Naive thymus-derived CD8-positive, alpha-beta T cell (primary cell): ENCODE measurements at regions not wholly inside any gene's neighbourhood (a gene's known extent, or its start where the extent isn't known, plus 50 kb on each side); places are given as distances from the start of the nearest gene placed in this dataset.
A peak's percentile ranks its signal among the peaks of the same experiment; 100 is the strongest.

ENCODE experiments used
- ATAC-seq, 2 donors: fragments of 150-1000 bp; cut with Tn5 transposase in 1 of 2; sonication (Bioruptor Pico), chemical (Tn5 transposase) in 1 of 2; 1 replicate in 1 of 2; 2 replicates in 1 of 2; pipeline ENCODE4 v1.10.0; 2021; ENCODE audit warnings: mild to moderate bottlenecking in 2 of 2, moderate library complexity in 2 of 2
- POLR2A ChIA-PET: fragments of 350-600 bp; sonication (Branson Sonifier 250); formaldehyde crosslinking; loops from one replicate; lab custom pipeline; 2021; ENCODE audit warnings: antibody characterized with exemption; lab: Charles Lee
- DNase-seq, 10 donors: peaks; one replicate each; pipeline versions ENCODE4 v3.0.0 to v3.0.0-alpha.2; 2020 to 2022
- H3K27ac Mint-ChIP-seq, 10 donors: one replicate each; pipeline ENCODE4 v1.8.0; 2020 to 2022; ENCODE audit warnings: mild to moderate bottlenecking in 10 of 10, mixed read lengths in 10 of 10, moderate library complexity in 4 of 10, inconsistent platforms in 1 of 10
- H3K27me3 Mint-ChIP-seq, 5 donors: one replicate each; pipeline ENCODE4 v1.8.0; 2021 to 2022; ENCODE audit warnings: mixed read lengths in 5 of 5
- H3K36me3 Mint-ChIP-seq, 3 donors: one replicate each; pipeline ENCODE4 v1.8.0; 2020 to 2022; ENCODE audit warnings: mixed read lengths in 3 of 3, mild to moderate bottlenecking in 2 of 3, inconsistent platforms in 1 of 3
- H3K4me1 Mint-ChIP-seq, 4 donors: one replicate each; pipeline ENCODE4 v1.8.0; 2021 to 2022; ENCODE audit warnings: mixed read lengths in 4 of 4
- H3K4me3 Mint-ChIP-seq, 10 donors: one replicate each; pipeline ENCODE4 v1.8.0; 2020 to 2022; ENCODE audit warnings: mild to moderate bottlenecking in 10 of 10, mixed read lengths in 10 of 10, moderate library complexity in 6 of 10, inconsistent platforms in 1 of 10
- H3K9me3 Mint-ChIP-seq, 9 donors: one replicate each; pipeline ENCODE4 v1.8.0; 2020 to 2022; ENCODE audit warnings: mixed read lengths in 9 of 9, mild to moderate bottlenecking in 3 of 9, inconsistent platforms in 1 of 9, moderate library complexity in 1 of 9

- POLR2A ChIA-PET: interaction anchor here (1.0 kb wide), 1 partner anchor 13 kb away, joined by 3 read pairs; no protein-coding TSS in a partner anchor
- ATAC-seq (no peak), DNase-seq (no peak)
- Mint-ChIP-seq H3K36me3 (peaks cover 0 to 5% (median 2%) of the 10 kb centered on the region in 3 donors), H3K27ac (peak overlapping the region in 1 of 10 donors; percentile 43), H3K27me3 (no peaks in the 10 kb centered on the region), H3K4me3 (peak overlapping the region in 4 of 10 donors; percentile 15 to 31 (median 24)), H3K9me3 (peaks cover 0 to 9% (median 0%) of the 10 kb centered on the region in 9 donors), H3K4me1 (peaks cover 25 to 51% (median 43%) of the 10 kb centered on the region in 4 donors)
Measured at GRCh38 chr4:108540536-108540935, 79.8 kb upstream of the RPL34 start.

GRCh38 chr4:108536577-108536976, 83.8 kb upstream of the RPL34 start:
- Mint-ChIP-seq H3K27me3 (no peaks in the 10 kb centered on the region), H3K4me3 (peak overlapping the region in 4 of 10 donors; percentile 11 to 51 (median 38)), H3K9me3 (peaks cover 0 to 9% (median 0%) of the 10 kb centered on the region in 9 donors), H3K27ac (peak overlapping the region in 3 of 10 donors; percentile 21 to 59 (median 41)), H3K4me1 (peaks cover 39 to 76% (median 64%) of the 10 kb centered on the region in 4 donors), H3K36me3 (peaks cover 0 to 2% (median 0%) of the 10 kb centered on the region in 3 donors)
- ATAC-seq (no peak), DNase-seq (no peak)
- POLR2A ChIA-PET: no interaction called here

- peak; percentile 41 to 59 for ATAC-seq
- peaks cover 0 to 2% (median 0%) of the 10 kb centered on the region in 3 donors for H3K36me3 Mint-ChIP-seq
Measured at GRCh38 chr4:108535757-108536156, 84.6 kb upstream of the RPL34 start.

GRCh38 chr4:108533876-108534275, 86.5 kb upstream of the RPL34 start:
- Mint-ChIP-seq H3K27me3 (no peaks in the 10 kb centered on the region), H3K4me1 (peaks cover 47 to 89% (median 77%) of the 10 kb centered on the region in 4 donors), H3K4me3 (peak overlapping the region in 7 of 10 donors; percentile 44 to 82 (median 77)), H3K27ac (peak overlapping the region in 8 of 10 donors; percentile 23 to 93 (median 82)), H3K36me3 (peaks cover 0 to 2% (median 0%) of the 10 kb centered on the region in 3 donors), H3K9me3 (peaks cover 0 to 9% (median 0%) of the 10 kb centered on the region in 9 donors)
- DNase-seq (no peak), ATAC-seq (no peak)
- POLR2A ChIA-PET: interaction anchor here (0.6 to 1.5 kb wide), 4 partner anchors 10 to 498 kb away, joined by 3 to 7 read pairs (median 6); no protein-coding TSS in a partner anchor

More at GRCh38 chr4:108535757-108536156, 84.6 kb upstream of the RPL34 start:
- H3K9me3 Mint-ChIP-seq: peaks cover 0 to 9% (median 0%) of the 10 kb centered on the region in 9 donors
- H3K27me3 Mint-ChIP-seq: no peaks in the 10 kb centered on the region
- H3K27ac Mint-ChIP-seq: peak overlapping the region; percentile 21 to 90 (median 78)
- peak in 1 of 10 donors; percentile 6 for DNase-seq
- peak overlapping the region in 8 of 10 donors; percentile 23 to 82 (median 58) for H3K4me3 Mint-ChIP-seq
- H3K4me1 Mint-ChIP-seq: peaks cover 41 to 78% (median 66%) of the 10 kb centered on the region in 4 donors
- POLR2A ChIA-PET: interaction anchor here (0.6 kb wide), 1 partner anchor 183 kb away, joined by 3 read pairs; no protein-coding TSS in a partner anchor

GRCh38 chr4:108533245-108533844, 87.0 kb upstream of the RPL34 start:
- POLR2A ChIA-PET: interaction anchor here (0.7 to 1.0 kb wide), 4 partner anchors 11 to 360 kb away, joined by 3 to 7 read pairs (median 3); no protein-coding TSS in a partner anchor
- peaks cover 50 to 95% (median 81%) of the 10 kb centered on the region in 4 donors for H3K4me1 Mint-ChIP-seq
- peaks cover 0 to 2% (median 0%) of the 10 kb centered on the region in 3 donors for H3K36me3 Mint-ChIP-seq
- H3K9me3 Mint-ChIP-seq: peaks cover 0 to 9% (median 0%) of the 10 kb centered on the region in 9 donors
- peak; percentile 42 to 46 for ATAC-seq
- DNase-seq: peak in 1 of 10 donors; percentile 16
- H3K27me3 Mint-ChIP-seq: no peaks in the 10 kb centered on the region
- peak overlapping the region; percentile 17 to 82 (median 68) for H3K4me3 Mint-ChIP-seq
- H3K27ac Mint-ChIP-seq: peak overlapping the region; percentile 23 to 93 (median 82)

- H3K9me3 Mint-ChIP-seq: peaks cover 0 to 4% (median 0%) of the 10 kb centered on the region in 9 donors
- ATAC-seq (no peak), DNase-seq (no peak)
- H3K27ac Mint-ChIP-seq: peak overlapping the region in 8 of 10 donors; percentile 26 to 93 (median 88)
- POLR2A ChIA-PET: interaction anchor here (0.7 to 1.2 kb wide), 4 partner anchors 10 to 360 kb away, joined by 3 read pairs; no protein-coding TSS in a partner anchor
- H3K36me3 Mint-ChIP-seq: peaks cover 0 to 2% (median 0%) of the 10 kb centered on the region in 3 donors
- H3K27me3 Mint-ChIP-seq: no peaks in the 10 kb centered on the region
- peak overlapping the region in 8 of 10 donors; percentile 44 to 84 (median 76) for H3K4me3 Mint-ChIP-seq
- peaks cover 53 to 96% (median 86%) of the 10 kb centered on the region in 4 donors for H3K4me1 Mint-ChIP-seq
Measured at GRCh38 chr4:108532738-108533137, 87.6 kb upstream of the RPL34 start.

- peak overlapping the region; percentile 26 to 92 (median 88) for H3K27ac Mint-ChIP-seq
- POLR2A ChIA-PET: interaction anchor here (1.0 to 1.2 kb wide), 2 partner anchors 11 to 66 kb away, joined by 3 read pairs; no protein-coding TSS in a partner anchor
- H3K4me1 Mint-ChIP-seq: peaks cover 56 to 96% (median 88%) of the 10 kb centered on the region in 4 donors
- no peaks in the 10 kb centered on the region for H3K27me3 Mint-ChIP-seq
- H3K4me3 Mint-ChIP-seq: peak overlapping the region; percentile 48 to 84 (median 70)
- ATAC-seq (peak; percentile 31 to 55), DNase-seq (peak in 1 of 10 donors; percentile 14)
- H3K9me3 Mint-ChIP-seq: peaks cover 0 to 8% (median 0%) of the 10 kb centered on the region in 9 donors
- peaks cover 0 to 3% (median under 1%) of the 10 kb centered on the region in 3 donors for H3K36me3 Mint-ChIP-seq
Measured at GRCh38 chr4:108532187-108532586, 88.2 kb upstream of the RPL34 start.

GRCh38 chr4:108531461-108531860, 88.9 kb upstream of the RPL34 start:
- peaks cover 0 to 9% (median 4%) of the 10 kb centered on the region in 3 donors for H3K36me3 Mint-ChIP-seq
- peaks cover 0 to 12% (median 0%) of the 10 kb centered on the region in 9 donors for H3K9me3 Mint-ChIP-seq
- no peak for ATAC-seq
- peak overlapping the region; percentile 26 to 92 (median 88) for H3K27ac Mint-ChIP-seq
- no peak for DNase-seq
- H3K4me1 Mint-ChIP-seq: peaks cover 55 to 96% (median 89%) of the 10 kb centered on the region in 4 donors
- H3K27me3 Mint-ChIP-seq: no peaks in the 10 kb centered on the region
- POLR2A ChIA-PET: no interaction called here
- peak overlapping the region; percentile 8 to 84 (median 70) for H3K4me3 Mint-ChIP-seq

GRCh38 chr4:108529984-108530905, 90.1 kb upstream of the RPL34 start:
- POLR2A ChIA-PET: no interaction called here
- peaks cover 0 to 20% (median 6%) of the 10 kb centered on the region in 9 donors for H3K9me3 Mint-ChIP-seq
- H3K27ac Mint-ChIP-seq: peak overlapping the region in 8 of 10 donors; percentile 47 to 92 (median 80)
- ATAC-seq (no peak), DNase-seq (no peak)
- H3K27me3 Mint-ChIP-seq: no peaks in the 10 kb centered on the region
- peaks cover 53 to 94% (median 88%) of the 10 kb centered on the region in 4 donors for H3K4me1 Mint-ChIP-seq
- peak overlapping the region in 7 of 10 donors; percentile 22 to 84 (median 49) for H3K4me3 Mint-ChIP-seq
- peaks cover 0 to 15% (median 14%) of the 10 kb centered on the region in 3 donors for H3K36me3 Mint-ChIP-seq

GRCh38 chr4:108529102-108529501, 91.3 kb upstream of the RPL34 start:
- POLR2A ChIA-PET: interaction anchor here (0.5 to 0.7 kb wide), 2 partner anchors 15 to 47 kb away, joined by 3 to 4 read pairs; no protein-coding TSS in a partner anchor

GRCh38 chr4:108527723-108528122, 92.7 kb upstream of the RPL34 start:
- POLR2A ChIA-PET: interaction anchor here (0.6 to 1.3 kb wide), 4 partner anchors 13 to 1201 kb away, joined by 3 to 7 read pairs (median 4); no protein-coding TSS in a partner anchor
- Mint-ChIP-seq H3K27me3 (no peaks in the 10 kb centered on the region), H3K4me1 (peaks cover 45 to 77% (median 72%) of the 10 kb centered on the region in 4 donors), H3K36me3 (peaks cover 0 to 23% (median 22%) of the 10 kb centered on the region in 3 donors), H3K9me3 (peaks cover 0 to 26% (median 10%) of the 10 kb centered on the region in 9 donors), H3K27ac (peak overlapping the region; percentile 73 to 95 (median 83)), H3K4me3 (peak overlapping the region; percentile 36 to 75 (median 62))
- peak in 8 of 10 donors; percentile 5 to 74 (median 40) for DNase-seq
- ATAC-seq: peak; percentile 85 to 88

More at GRCh38 chr4:108529102-108529501, 91.3 kb upstream of the RPL34 start:
- Mint-ChIP-seq H3K9me3 (peaks cover 0 to 26% (median 10%) of the 10 kb centered on the region in 9 donors), H3K36me3 (peaks cover 0 to 23% (median 22%) of the 10 kb centered on the region in 3 donors), H3K4me3 (peak overlapping the region in 3 of 10 donors; percentile 39 to 57 (median 56)), H3K4me1 (peaks cover 56 to 91% (median 86%) of the 10 kb centered on the region in 4 donors), H3K27me3 (no peaks in the 10 kb centered on the region), H3K27ac (peak overlapping the region; percentile 58 to 92 (median 82))
- ATAC-seq (no peak), DNase-seq (no peak)
